HG03565 (cell line): ENCODE measurements at regions not wholly inside any gene's neighbourhood (a gene's known extent, or its start where the extent isn't known, plus 50 kb on each side); places are given as distances from the start of the nearest gene placed in this dataset.

ENCODE experiments used
- ATAC-seq: cut with Tn5 transposase; IDR thresholded peaks from one replicate; pipeline ENCODE4 v1.9.1; 2021; ENCODE audit warnings: mild to moderate bottlenecking, moderate library complexity; ENCODE audit not compliant: unreplicated experiment

GRCh38 chr6:138607478-138608433, 108.5 kb upstream of the NHSL1 start:
- no peak for ATAC-seq

- ATAC-seq = no peak
Observed at GRCh38 chr6:138608896-138609295, 109.6 kb upstream of the NHSL1 start.

GRCh38 chr6:138609801-138610430, 110.6 kb upstream of the NHSL1 start:
- no peak for ATAC-seq

GRCh38 chr6:138610816-138611215, 111.5 kb upstream of the NHSL1 start:
- ATAC-seq = no peak

GRCh38 chr6:138614151-138614550, 114.9 kb upstream of the NHSL1 start:
- ATAC-seq = no peak

GRCh38 chr6:138618168-138618567, 118.9 kb upstream of the NHSL1 start:
- ATAC-seq = no peak

- no peak for ATAC-seq
Observed at GRCh38 chr6:138620630-138621029, 121.3 kb upstream of the NHSL1 start.

- no peak for ATAC-seq
Observed at GRCh38 chr6:138622967-138623366, 123.7 kb upstream of the NHSL1 start.

- ATAC-seq = no peak
Observed at GRCh38 chr6:138631566-138631965, 132.3 kb upstream of the NHSL1 start.

GRCh38 chr6:138637822-138638221, 135.7 kb upstream of the CCDC28A start:
- no peak for ATAC-seq

- no peak for ATAC-seq
Observed at GRCh38 chr6:138638604-138639003, 135.0 kb upstream of the CCDC28A start.

GRCh38 chr6:138640028-138640427, 133.5 kb upstream of the CCDC28A start:
- ATAC-seq = no peak

GRCh38 chr6:138643210-138643609, 130.4 kb upstream of the CCDC28A start:
- no peak for ATAC-seq

- ATAC-seq = no peak
Observed at GRCh38 chr6:138645976-138646640, 127.5 kb upstream of the CCDC28A start.

- ATAC-seq = no peak
Observed at GRCh38 chr6:138647006-138647405, 126.6 kb upstream of the CCDC28A start.

GRCh38 chr6:138648127-138648526, 125.4 kb upstream of the CCDC28A start:
- ATAC-seq = no peak

- no peak for ATAC-seq
Observed at GRCh38 chr6:138651491-138651890, 122.1 kb upstream of the CCDC28A start.

- no peak for ATAC-seq
Observed at GRCh38 chr6:138652824-138653223, 120.7 kb upstream of the CCDC28A start.

- ATAC-seq = no peak
Observed at GRCh38 chr6:138653435-138653834, 120.1 kb upstream of the CCDC28A start.

- ATAC-seq = peak; percentile 99
Observed at GRCh38 chr6:138654715-138655634, 118.6 kb upstream of the CCDC28A start.

GRCh38 chr6:138655828-138656227, 117.7 kb upstream of the CCDC28A start:
- ATAC-seq = no peak
